RPMI8226 (cell line): ENCODE measurements at regions not wholly inside any gene's neighbourhood (a gene's known extent, or its start where the extent isn't known, plus 50 kb on each side); places are given as distances from the start of the nearest gene placed in this dataset.

Experiments used
- DNase-seq: peaks from one replicate; pipeline ENCODE4 v3.0.0-alpha.2; 2015

GRCh38 chr9:80399606-80400005 is 827.8 kb downstream of the TLE4 start:
- DNase-seq: no peak

DNA sequence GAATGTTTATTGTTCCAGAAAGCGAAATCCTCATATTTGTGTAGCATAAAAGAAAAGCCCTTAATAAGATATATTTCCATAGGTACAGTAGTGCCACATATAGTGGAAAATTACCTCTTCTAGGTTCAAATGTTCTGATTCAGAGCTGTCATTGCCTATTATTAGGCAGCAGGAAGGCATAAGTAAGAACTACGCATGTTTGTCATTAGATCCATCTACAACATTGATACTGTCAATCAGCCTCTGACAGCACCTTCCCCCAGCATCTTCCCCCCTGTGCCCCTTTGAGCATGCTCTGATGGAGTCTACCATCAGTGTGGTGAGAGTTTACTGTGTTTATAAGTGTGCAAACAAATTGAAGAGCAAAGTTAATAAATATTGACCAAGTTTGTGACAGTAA is 816.1 kb downstream of the TLE4 start:
- no peak for DNase-seq

GRCh38 chr9:80385246-80385645 is 813.5 kb downstream of the TLE4 start:
- DNase-seq: no peak

- DNase-seq: no peak
Observed at GRCh38 chr9:80383331-80383730, 811.6 kb downstream of the TLE4 start.

DNA sequence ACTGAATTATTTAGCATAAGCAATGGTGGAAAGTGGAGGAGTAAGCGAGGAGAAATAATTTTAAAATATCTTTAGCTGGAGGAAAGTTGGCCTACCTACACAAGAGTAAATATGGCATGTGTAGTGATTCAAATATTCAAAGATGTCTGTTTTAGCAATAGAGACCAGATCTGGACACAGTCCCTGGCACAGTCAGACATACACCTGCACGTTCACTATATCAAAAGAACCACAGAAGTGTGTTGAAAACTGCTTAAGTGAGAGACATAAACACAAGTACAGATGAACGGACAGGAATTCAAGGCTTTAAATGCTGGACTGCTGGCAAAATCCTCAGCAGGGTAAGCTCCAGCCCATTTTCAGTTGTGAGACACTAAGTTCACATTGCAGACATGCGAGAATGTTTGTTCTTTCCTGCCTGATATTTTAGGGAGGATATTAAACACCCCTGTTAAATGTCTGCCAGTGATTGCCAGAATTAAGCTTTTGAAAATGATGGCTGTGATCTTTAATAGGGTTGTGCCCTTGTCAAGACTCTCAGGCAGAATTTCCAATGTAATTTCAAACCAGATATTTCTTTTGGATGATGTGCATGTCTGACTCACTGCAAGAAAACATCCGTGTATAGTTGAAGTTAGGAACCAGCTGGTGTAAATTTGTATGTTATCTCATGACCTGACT is 810.6 kb downstream of the TLE4 start:
- DNase-seq: no peak

- DNase-seq: no peak
Observed at GRCh38 chr9:80380301-80380700, 808.5 kb downstream of the TLE4 start.

DNA sequence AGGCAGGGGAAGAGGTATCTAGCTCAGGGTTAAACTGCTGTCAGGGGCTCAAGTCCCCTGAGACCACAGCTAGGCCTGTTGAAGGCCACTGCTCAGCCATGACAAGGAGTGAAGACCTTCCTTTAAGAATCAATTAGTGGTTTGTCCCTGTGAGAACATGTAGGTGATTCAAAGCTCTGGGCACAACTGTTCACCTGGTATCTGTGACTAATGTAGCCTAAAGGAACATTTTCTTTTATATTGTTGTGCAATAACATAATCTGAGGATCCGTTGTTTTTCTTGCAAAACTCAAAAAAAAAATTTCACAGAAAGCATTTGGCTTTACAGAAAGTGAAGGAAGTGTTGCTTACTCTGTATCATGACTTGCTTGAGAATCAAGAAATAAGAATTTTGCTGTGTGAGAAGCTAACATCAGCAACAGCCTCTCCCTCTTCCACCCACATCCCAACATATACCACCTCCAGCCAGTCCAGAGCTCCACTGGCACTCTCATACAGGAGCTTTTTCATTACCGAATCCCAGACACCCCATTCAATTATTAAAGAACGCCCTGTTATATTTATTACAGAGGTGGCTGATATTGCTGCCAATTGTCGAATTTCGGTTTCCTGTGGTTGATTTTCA is 807.0 kb downstream of the TLE4 start:
- no peak for DNase-seq

DNA sequence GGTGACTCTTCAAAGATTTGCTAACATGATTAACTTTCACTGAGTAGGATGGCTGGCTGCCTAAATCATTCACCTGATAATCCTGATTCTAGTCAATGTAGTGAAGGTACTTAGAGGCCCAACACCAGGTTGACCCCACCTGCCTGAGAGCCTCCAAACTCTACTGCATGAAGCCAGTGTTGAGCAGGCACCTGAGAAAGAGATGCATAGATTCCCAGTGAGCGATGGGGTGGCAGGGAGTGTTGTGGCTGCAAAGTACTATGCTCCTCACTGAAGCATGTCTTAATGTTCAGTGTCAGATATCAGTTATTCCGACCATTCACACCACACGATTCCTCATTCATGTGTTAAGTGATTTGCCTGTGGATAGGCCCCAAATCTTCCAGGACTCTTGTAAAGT is 804.4 kb downstream of the TLE4 start:
- DNase-seq: no peak

- DNase-seq: no peak
Observed at GRCh38 chr9:80375477-80375876, 803.7 kb downstream of the TLE4 start.

DNA sequence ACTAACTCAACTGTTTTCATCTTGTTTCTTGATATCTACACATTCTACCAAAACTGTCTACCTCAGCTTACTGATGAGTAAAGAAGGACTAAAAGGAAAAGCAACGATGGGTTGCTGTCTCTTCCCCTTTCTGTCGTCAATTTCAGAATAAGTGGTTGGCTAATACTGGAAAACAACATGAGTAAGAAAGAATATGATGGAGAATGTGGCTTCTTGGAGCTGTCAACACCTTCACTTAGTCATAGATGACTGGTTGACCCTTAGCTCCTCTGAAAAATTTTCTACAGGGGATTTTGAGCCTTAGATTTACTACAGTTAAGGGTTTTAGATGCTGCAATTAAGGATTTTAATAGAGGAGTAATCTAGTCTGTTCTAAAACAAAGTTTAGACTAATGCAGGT is 797.9 kb downstream of the TLE4 start:
- no peak for DNase-seq

GRCh38 chr9:80366626-80367025 is 794.9 kb downstream of the TLE4 start:
- no peak for DNase-seq

GRCh38 chr9:80359941-80360881 is 788.4 kb downstream of the TLE4 start:
- no peak for DNase-seq

DNA sequence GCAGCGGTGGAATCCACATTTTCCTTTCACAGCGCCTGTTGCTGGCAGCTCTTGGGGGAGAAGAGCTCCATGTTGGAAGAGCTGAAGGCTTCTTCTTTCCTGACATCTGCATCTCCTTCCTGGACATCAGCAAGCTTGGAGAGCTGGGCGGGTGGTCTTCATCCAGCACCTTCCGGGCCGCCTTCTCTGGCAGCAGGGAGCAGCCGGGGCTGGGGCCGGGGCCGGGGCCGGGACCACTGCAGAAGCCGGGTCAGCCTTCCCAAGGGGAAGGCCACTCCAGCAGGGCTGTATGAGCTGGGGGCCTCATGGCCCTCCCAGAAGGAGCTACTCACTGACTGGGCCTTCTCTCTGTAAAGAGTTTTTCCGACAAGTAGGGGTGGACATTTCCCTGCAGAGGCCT is 787.5 kb downstream of the TLE4 start:
- no peak for DNase-seq

- DNase-seq: no peak
Observed at GRCh38 chr9:80352967-80353366, 781.2 kb downstream of the TLE4 start.

- DNase-seq: no peak
Observed at GRCh38 chr9:80351612-80352011, 779.8 kb downstream of the TLE4 start.

DNA sequence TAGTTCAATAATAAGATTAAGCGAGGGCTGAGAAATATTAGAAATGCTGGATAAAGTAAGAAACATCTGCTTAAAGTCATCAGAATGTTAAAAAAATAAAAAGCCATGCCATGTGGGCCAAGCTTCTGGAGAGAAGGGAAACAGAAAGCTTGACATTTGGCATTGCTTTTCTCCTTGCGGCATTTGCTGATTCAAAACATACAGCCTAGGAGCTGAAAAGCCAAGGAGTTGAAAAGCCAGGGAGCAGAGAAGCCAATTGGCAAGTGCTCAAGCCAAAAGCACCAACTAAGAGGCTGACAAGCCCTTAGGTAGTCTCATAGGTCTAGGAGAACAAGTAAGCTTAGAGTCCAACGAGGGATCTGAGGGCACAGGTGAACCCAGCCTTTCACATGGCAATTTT is 754.3 kb downstream of the TLE4 start:
- DNase-seq: no peak

- DNase-seq: no peak
Observed at GRCh38 chr9:80320916-80321315, 749.2 kb downstream of the TLE4 start.

- DNase-seq: no peak
Observed at GRCh38 chr9:80320480-80320879, 748.7 kb downstream of the TLE4 start.

DNA sequence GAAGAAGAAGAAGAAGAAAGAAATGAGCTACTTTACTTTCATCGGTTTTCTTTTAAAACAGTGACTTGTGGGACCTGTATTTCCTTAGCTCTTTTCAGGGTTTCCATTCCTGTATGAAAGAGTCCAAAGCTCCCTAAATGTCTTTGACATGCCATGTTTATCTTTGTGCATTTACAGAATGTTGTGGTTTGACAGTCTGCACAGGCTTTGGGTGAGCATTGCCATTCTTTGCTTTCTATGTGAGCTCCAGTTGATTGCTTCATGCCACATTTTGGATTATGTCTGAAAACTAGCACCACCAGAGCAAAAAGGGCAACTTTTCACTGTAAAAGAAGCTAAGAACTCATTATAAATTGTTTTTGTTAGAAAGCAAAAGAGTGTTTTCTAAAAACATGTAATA is 733.4 kb downstream of the TLE4 start:
- DNase-seq: no peak

GRCh38 chr9:80294955-80295354 is 723.2 kb downstream of the TLE4 start:
- DNase-seq: no peak

GRCh38 chr9:80294318-80294717 is 722.6 kb downstream of the TLE4 start:
- DNase-seq: no peak

- DNase-seq: no peak
Observed at GRCh38 chr9:80292231-80292630, 720.5 kb downstream of the TLE4 start.

DNA sequence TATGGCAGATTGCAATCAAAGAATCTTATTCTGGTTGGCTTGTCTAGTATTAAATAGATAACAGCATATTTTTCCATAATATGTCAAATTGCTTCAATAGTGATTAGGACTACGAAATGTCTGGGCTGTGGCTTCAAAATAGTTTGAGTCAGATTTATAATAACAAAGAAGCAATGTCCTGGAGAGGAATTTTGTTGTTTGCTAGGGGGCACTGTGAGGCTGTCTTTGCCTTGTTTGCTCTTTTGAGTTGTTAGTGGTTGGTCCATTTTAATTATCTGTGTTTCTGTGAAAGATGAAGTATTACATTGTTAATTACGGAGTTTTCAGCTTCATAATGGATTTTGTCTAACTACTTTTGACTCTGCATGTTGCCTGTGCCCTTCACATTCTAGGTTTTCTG is 713.6 kb downstream of the TLE4 start:
- peak; percentile 2 for DNase-seq

GRCh38 chr9:80282766-80283165 is 711.0 kb downstream of the TLE4 start:
- no peak for DNase-seq
